HEK293 (cell line): ENCODE measurements at regions not wholly inside any gene's neighbourhood (a gene's known extent, or its start where the extent isn't known, plus 50 kb on each side); places are given as distances from the start of the nearest gene placed in this dataset.

Experiments used
- ATF2 ChIP-seq: fragments of 450-650 bp; formaldehyde crosslinking; IDR thresholded peaks from 2 replicates; pipeline ENCODE4 v1.5.1; 2016; ENCODE audit warnings: missing biosample characterization, missing genetic modification characterization, low read depth
- CTCF ChIP-seq: fragments of 450-650 bp; formaldehyde crosslinking; IDR thresholded peaks from 2 replicates; pipeline ENCODE4 v1.5.1; 2016; ENCODE audit warnings: missing biosample characterization, missing genetic modification characterization
- ZNF114 ChIP-seq: fragments of 450-650 bp; formaldehyde crosslinking; IDR thresholded peaks from 2 replicates; pipeline ENCODE4 v1.5.0; 2017; ENCODE audit warnings: missing biosample characterization, missing genetic modification characterization
- ZNF501 ChIP-seq: fragments of 450-650 bp; formaldehyde crosslinking; IDR thresholded peaks from 2 replicates; pipeline ENCODE4 v1.5.1; 2016; ENCODE audit warnings: missing biosample characterization, missing genetic modification characterization
- ZNF747 ChIP-seq: fragments of 450-650 bp; formaldehyde crosslinking; IDR thresholded peaks from 2 replicates; pipeline ENCODE4 v1.5.1; 2016; ENCODE audit warnings: missing biosample characterization, missing genetic modification characterization
- TF ChIP-seq, protein P1 (sequence below): fragments of 450-650 bp; formaldehyde crosslinking; IDR thresholded peaks from 2 replicates; pipeline ENCODE4 v1.5.1; 2016; ENCODE audit warnings: missing biosample characterization, missing genetic modification characterization
- TF ChIP-seq, protein P2 (sequence below): fragments of 450-650 bp; IDR thresholded peaks from 2 replicates; pipeline ENCODE4 v1.5.1; 2018; ENCODE audit warnings: missing biosample characterization, mild to moderate bottlenecking, missing genetic modification characterization

GRCh38 chr6:147131532-147132128 lies 72.6 kb upstream of the STXBP5 start:
- no peak for TF ChIP-seq CTCF (tag by site-specific recombination)
- TF ChIP-seq ATF2 (tag by site-specific recombination): no peak
- TF ChIP-seq, protein P1, sequence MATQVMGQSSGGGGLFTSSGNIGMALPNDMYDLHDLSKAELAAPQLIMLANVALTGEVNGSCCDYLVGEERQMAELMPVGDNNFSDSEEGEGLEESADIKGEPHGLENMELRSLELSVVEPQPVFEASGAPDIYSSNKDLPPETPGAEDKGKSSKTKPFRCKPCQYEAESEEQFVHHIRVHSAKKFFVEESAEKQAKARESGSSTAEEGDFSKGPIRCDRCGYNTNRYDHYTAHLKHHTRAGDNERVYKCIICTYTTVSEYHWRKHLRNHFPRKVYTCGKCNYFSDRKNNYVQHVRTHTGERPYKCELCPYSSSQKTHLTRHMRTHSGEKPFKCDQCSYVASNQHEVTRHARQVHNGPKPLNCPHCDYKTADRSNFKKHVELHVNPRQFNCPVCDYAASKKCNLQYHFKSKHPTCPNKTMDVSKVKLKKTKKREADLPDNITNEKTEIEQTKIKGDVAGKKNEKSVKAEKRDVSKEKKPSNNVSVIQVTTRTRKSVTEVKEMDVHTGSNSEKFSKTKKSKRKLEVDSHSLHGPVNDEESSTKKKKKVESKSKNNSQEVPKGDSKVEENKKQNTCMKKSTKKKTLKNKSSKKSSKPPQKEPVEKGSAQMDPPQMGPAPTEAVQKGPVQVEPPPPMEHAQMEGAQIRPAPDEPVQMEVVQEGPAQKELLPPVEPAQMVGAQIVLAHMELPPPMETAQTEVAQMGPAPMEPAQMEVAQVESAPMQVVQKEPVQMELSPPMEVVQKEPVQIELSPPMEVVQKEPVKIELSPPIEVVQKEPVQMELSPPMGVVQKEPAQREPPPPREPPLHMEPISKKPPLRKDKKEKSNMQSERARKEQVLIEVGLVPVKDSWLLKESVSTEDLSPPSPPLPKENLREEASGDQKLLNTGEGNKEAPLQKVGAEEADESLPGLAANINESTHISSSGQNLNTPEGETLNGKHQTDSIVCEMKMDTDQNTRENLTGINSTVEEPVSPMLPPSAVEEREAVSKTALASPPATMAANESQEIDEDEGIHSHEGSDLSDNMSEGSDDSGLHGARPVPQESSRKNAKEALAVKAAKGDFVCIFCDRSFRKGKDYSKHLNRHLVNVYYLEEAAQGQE (tag by site-specific recombination): no peak
- TF ChIP-seq ZNF114 (tag by site-specific recombination): no peak
- no peak for TF ChIP-seq ZNF501 (tag by site-specific recombination)
- TF ChIP-seq, protein P2, sequence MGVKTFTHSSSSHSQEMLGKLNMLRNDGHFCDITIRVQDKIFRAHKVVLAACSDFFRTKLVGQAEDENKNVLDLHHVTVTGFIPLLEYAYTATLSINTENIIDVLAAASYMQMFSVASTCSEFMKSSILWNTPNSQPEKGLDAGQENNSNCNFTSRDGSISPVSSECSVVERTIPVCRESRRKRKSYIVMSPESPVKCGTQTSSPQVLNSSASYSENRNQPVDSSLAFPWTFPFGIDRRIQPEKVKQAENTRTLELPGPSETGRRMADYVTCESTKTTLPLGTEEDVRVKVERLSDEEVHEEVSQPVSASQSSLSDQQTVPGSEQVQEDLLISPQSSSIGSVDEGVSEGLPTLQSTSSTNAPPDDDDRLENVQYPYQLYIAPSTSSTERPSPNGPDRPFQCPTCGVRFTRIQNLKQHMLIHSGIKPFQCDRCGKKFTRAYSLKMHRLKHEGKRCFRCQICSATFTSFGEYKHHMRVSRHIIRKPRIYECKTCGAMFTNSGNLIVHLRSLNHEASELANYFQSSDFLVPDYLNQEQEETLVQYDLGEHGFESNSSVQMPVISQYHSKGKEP (tag by site-specific recombination): no peak
- TF ChIP-seq ZNF747 (tag by site-specific recombination): no peak
